ENCODE measurements at regions not wholly inside any gene's neighbourhood (a gene's known extent, or its start where the extent isn't known, plus 50 kb on each side); places are given as distances from the start of the nearest gene placed in this dataset.
A peak's percentile ranks its signal among the peaks of the same experiment; 100 is the strongest.

GRCh38 chr10:133028158-133028557 is 59.6 kb upstream of the ADGRA1 start:
- TF ChIP-seq CTCF (IDR thresholded peaks at IDR 0.05; ENCODE audit: unreplicated experiment) = no peak
- DNase-seq (ENCODE audit: low spot score, unreplicated experiment) = no peak
- H3K27ac Mint-ChIP-seq = no peak overlapping the region
- peaks cover 34% of the 10 kb centered on the region for H3K27me3 Mint-ChIP-seq
- peaks cover 4% of the 10 kb centered on the region for H3K4me1 Mint-ChIP-seq (ENCODE audit: low read depth)
- H3K36me3 Mint-ChIP-seq (ENCODE audit: insufficient read depth) = no peaks in the 10 kb centered on the region
- no peak overlapping the region for H3K4me3 Mint-ChIP-seq (ENCODE audit: low read depth)
- no peaks in the 10 kb centered on the region for H3K9me3 Mint-ChIP-seq (ENCODE audit: low read depth)

- no peaks in the 10 kb centered on the region for H3K36me3 Mint-ChIP-seq (ENCODE audit: insufficient read depth)
- peak overlapping the region; percentile 62 for H3K27ac Mint-ChIP-seq
- no peaks in the 10 kb centered on the region for H3K9me3 Mint-ChIP-seq (ENCODE audit: low read depth)
- no peak for DNase-seq (ENCODE audit: low spot score, unreplicated experiment)
- H3K4me1 Mint-ChIP-seq (ENCODE audit: low read depth) = peaks cover 4% of the 10 kb centered on the region
- peaks cover 34% of the 10 kb centered on the region for H3K27me3 Mint-ChIP-seq
- TF ChIP-seq CTCF (IDR thresholded peaks at IDR 0.05; ENCODE audit: unreplicated experiment) = no peak
- H3K4me3 Mint-ChIP-seq (ENCODE audit: low read depth) = no peak overlapping the region
These were observed 60.2 kb upstream of the ADGRA1 start for GRCh38 chr10:133027482-133027881.

- H3K36me3 Mint-ChIP-seq (ENCODE audit: insufficient read depth) = no peaks in the 10 kb centered on the region
- H3K27ac Mint-ChIP-seq = no peak overlapping the region
- TF ChIP-seq CTCF (IDR thresholded peaks at IDR 0.05; ENCODE audit: unreplicated experiment) = no peak
- no peak overlapping the region for H3K4me3 Mint-ChIP-seq (ENCODE audit: low read depth)
- no peaks in the 10 kb centered on the region for H3K9me3 Mint-ChIP-seq (ENCODE audit: low read depth)
- H3K4me1 Mint-ChIP-seq (ENCODE audit: low read depth) = peaks cover 4% of the 10 kb centered on the region
- no peak for DNase-seq (ENCODE audit: low spot score, unreplicated experiment)
- H3K27me3 Mint-ChIP-seq = peaks cover 34% of the 10 kb centered on the region
These were observed 60.9 kb upstream of the ADGRA1 start for GRCh38 chr10:133026726-133027395.

- H3K27ac Mint-ChIP-seq = no peak overlapping the region
- H3K4me1 Mint-ChIP-seq (ENCODE audit: low read depth) = peaks cover 4% of the 10 kb centered on the region
- peaks cover 31% of the 10 kb centered on the region for H3K27me3 Mint-ChIP-seq
- DNase-seq (ENCODE audit: low spot score, unreplicated experiment) = no peak
- TF ChIP-seq CTCF (IDR thresholded peaks at IDR 0.05; ENCODE audit: unreplicated experiment) = no peak
- no peaks in the 10 kb centered on the region for H3K9me3 Mint-ChIP-seq (ENCODE audit: low read depth)
- H3K36me3 Mint-ChIP-seq (ENCODE audit: insufficient read depth) = no peaks in the 10 kb centered on the region
- no peak overlapping the region for H3K4me3 Mint-ChIP-seq (ENCODE audit: low read depth)
These were observed 61.6 kb upstream of the ADGRA1 start for GRCh38 chr10:133026171-133026570.

- DNase-seq (ENCODE audit: low spot score, unreplicated experiment) = no peak
- Mint-ChIP-seq H3K27ac (no peak overlapping the region), H3K9me3 (ENCODE audit: low read depth) (no peaks in the 10 kb centered on the region), H3K4me3 (ENCODE audit: low read depth) (no peak overlapping the region), H3K36me3 (ENCODE audit: insufficient read depth) (no peaks in the 10 kb centered on the region), H3K4me1 (ENCODE audit: low read depth) (peaks cover 4% of the 10 kb centered on the region), H3K27me3 (peaks cover 26% of the 10 kb centered on the region)
- TF ChIP-seq CTCF (IDR thresholded peaks at IDR 0.05; ENCODE audit: unreplicated experiment) = no peak
These were observed 62.1 kb upstream of the ADGRA1 start for GRCh38 chr10:133025558-133026090.
